Body of pancreas (tissue), 4 donors: ENCODE measurements at regions not wholly inside any gene's neighbourhood (a gene's known extent, or its start where the extent isn't known, plus 50 kb on each side); places are given as distances from the start of the nearest gene placed in this dataset.

Experiments used
- ATAC-seq: fragments of 150-250 bp; one replicate; pipeline ENCODE4 v1.9.1; 2016
- DNase-seq, 4 donors: peaks; one replicate each; pipeline ENCODE4 v3.0.0-alpha.2; 2019
- H3K27ac ChIP-seq, 4 donors: fragments of 200-600 bp; sonication (generic); 1 replicate in 3 of 4; 2 replicates in 1 of 4; pipeline versions ENCODE4 v1.5.1 to v1.6.1; 2016 to 2019; ENCODE audit warnings: mild to moderate bottlenecking in 1 of 4, mixed read lengths in 1 of 4, moderate library complexity in 1 of 4
- H3K27me3 ChIP-seq, 2 donors: fragments of 200-600 bp; sonication (generic); one replicate each; pipeline ENCODE4 v1.6.0; 2016; ENCODE audit warnings: mild to moderate bottlenecking in 1 of 2
- H3K36me3 ChIP-seq, 2 donors: fragments of 200-600 bp; sonication (generic); replicated peaks in 1 of 2; 2 replicates each; pipeline ENCODE4 v1.5.1; 2016; ENCODE audit warnings: low read depth in 2 of 2; ENCODE audit not compliant: insufficient read depth in 1 of 2
- H3K4me1 ChIP-seq: fragments of 200-600 bp; sonication (generic); one replicate; pipeline ENCODE4 v1.6.0; 2016
- H3K4me3 ChIP-seq, 2 donors: fragments of 200-600 bp; sonication (generic); 1 replicate in 1 of 2; 2 replicates in 1 of 2; pipeline ENCODE4 v1.5.1; 2016 to 2019
- H3K9me3 ChIP-seq, 3 donors: fragments of 200-600 bp; sonication (generic); 1 replicate in 2 of 3; 2 replicates in 1 of 3; pipeline ENCODE4 v1.5.1; 2016
- POLR2A ChIP-seq, 3 donors: fragments of 450-650 bp; IDR thresholded peaks; one replicate each; pipeline ENCODE4 v1.6.1; 2016; ENCODE audit warnings: antibody characterized with exemption in 3 of 3, mild to moderate bottlenecking in 2 of 3
- WGBS, 2 donors: methylation state at CpG; one replicate each; pipeline ENCODE4 v1.1.5; 2017; 5-methylcytosine and 5-hydroxymethylcytosine counted together
- intact Hi-C: fragments of 100-400 bp; cut with DNase I; formaldehyde crosslinking; loops from one replicate; pipeline ENCODE4 v1.15.1; 2023
- TF ChIP-seq, protein P1 (sequence below), 7 experiments: fragments of 450-650 bp in 4 of 7; fragments of 200-600 bp in 3 of 7; sonication (generic) in 3 of 7; IDR thresholded peaks; one replicate each; pipeline ENCODE4 v1.5.1; 2016 to 2019; ENCODE audit warnings: antibody characterized with exemption in 7 of 7

DNA sequence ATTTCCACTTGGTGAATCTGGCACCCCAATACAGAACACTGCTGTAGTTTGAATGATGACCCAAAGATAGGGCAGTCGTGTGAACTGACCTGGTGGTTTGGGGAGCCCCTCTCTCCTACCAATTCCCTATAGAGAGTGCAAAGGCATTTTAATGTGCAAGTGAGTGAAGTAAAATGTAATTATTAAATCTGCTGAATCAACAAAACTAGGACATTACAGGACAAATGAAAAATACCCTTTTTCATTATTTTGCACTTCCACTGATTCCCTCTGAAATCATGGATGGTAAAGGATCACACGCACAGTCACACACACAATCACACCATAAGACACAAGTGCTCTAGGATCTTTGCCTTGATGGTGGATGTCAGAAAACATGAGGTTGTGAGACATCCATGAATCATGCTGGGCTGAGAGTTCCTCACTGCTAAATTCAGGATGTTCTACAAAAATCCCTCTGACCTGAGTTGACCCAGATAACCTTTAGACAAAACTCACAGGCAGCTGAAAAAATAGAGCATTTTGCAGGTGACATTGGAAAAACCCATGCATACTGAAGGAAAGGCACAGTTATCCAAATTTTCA lies 197.4 kb downstream of the FBXO15 start:
- WGBS, 2 donors, result 60 to 70% methylated on average over 2 of the region's 2 CpGs
- Histone ChIP-seq H3K27ac (no peak overlapping the region), H3K4me3 (no peak overlapping the region), H3K4me1 (no peaks in the 10 kb centered on the region), H3K9me3 (no peaks in the 10 kb centered on the region), H3K27me3 (no peaks in the 10 kb centered on the region), H3K36me3 (no peaks in the 10 kb centered on the region)
- TF ChIP-seq, protein P1, sequence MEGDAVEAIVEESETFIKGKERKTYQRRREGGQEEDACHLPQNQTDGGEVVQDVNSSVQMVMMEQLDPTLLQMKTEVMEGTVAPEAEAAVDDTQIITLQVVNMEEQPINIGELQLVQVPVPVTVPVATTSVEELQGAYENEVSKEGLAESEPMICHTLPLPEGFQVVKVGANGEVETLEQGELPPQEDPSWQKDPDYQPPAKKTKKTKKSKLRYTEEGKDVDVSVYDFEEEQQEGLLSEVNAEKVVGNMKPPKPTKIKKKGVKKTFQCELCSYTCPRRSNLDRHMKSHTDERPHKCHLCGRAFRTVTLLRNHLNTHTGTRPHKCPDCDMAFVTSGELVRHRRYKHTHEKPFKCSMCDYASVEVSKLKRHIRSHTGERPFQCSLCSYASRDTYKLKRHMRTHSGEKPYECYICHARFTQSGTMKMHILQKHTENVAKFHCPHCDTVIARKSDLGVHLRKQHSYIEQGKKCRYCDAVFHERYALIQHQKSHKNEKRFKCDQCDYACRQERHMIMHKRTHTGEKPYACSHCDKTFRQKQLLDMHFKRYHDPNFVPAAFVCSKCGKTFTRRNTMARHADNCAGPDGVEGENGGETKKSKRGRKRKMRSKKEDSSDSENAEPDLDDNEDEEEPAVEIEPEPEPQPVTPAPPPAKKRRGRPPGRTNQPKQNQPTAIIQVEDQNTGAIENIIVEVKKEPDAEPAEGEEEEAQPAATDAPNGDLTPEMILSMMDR (IDR thresholded peaks at IDR 0.05), result no peak
- TF ChIP-seq POLR2A (IDR thresholded peaks at IDR 0.05), result no peak
- intact Hi-C loops, result no loop called here
- ATAC-seq, result no peak
- no peak for DNase-seq

DNA sequence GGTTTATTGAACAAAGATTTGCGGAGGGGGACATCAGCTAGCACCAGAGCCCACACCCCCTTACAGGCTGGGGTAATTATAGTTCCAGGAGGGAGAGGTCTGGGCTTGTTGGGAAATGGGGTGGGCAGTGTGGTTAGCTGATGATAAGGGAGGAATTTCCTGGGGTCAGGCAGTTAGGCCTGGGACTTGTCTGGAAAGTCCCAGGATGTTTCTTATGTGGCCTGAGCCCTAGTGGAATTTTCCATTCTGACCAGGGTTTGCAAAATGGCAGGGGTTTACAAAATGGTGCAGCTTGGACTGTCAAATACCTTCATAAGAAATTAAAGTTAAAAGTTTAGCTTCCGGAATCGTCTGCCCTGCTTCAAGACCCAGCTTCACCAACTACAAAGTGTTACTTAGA lies 199.1 kb downstream of the FBXO15 start:
- DNase-seq (no peak), ATAC-seq (no peak)
- Histone ChIP-seq H3K9me3 (no peaks in the 10 kb centered on the region), H3K36me3 (no peaks in the 10 kb centered on the region), H3K27ac (no peak overlapping the region), H3K4me1 (no peaks in the 10 kb centered on the region), H3K4me3 (no peak overlapping the region), H3K27me3 (no peaks in the 10 kb centered on the region)
- intact Hi-C loops, result no loop called here
- no peak for TF ChIP-seq POLR2A (IDR thresholded peaks at IDR 0.05)
- TF ChIP-seq, protein P1 (IDR thresholded peaks at IDR 0.05), result no peak
- 80% methylated on average over 3 of the region's 3 CpGs for WGBS, 2 donors

DNA sequence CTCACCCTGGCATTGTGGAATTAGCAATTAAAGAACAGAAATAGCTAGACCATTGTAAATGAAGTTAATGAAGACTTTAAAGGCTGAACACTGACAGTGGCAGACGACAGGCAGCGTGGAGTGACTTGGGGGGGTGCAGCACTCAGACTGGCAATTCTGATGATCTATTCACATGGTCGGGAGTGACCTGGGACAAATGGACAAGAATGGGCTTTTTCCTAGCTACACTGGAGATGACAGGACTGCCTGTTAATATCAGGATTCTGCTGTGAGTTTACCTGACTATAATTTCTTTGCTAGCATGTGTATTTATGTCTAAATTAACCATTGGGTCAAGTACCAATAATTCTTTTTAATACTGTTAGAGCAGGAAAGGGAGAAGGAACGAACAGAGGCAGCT lies 199.6 kb downstream of the FBXO15 start:
- Histone ChIP-seq H3K36me3 (no peaks in the 10 kb centered on the region), H3K27me3 (no peaks in the 10 kb centered on the region), H3K4me3 (no peak overlapping the region), H3K9me3 (no peaks in the 10 kb centered on the region), H3K27ac (no peak overlapping the region), H3K4me1 (no peaks in the 10 kb centered on the region)
- intact Hi-C loops, result no loop called here
- TF ChIP-seq POLR2A (IDR thresholded peaks at IDR 0.05), result no peak
- TF ChIP-seq, protein P1 (IDR thresholded peaks at IDR 0.05), result no peak
- no peak for ATAC-seq
- DNase-seq, result no peak
- 51 to 64% methylated on average over 4 of the region's 4 CpGs for WGBS, 2 donors

DNA sequence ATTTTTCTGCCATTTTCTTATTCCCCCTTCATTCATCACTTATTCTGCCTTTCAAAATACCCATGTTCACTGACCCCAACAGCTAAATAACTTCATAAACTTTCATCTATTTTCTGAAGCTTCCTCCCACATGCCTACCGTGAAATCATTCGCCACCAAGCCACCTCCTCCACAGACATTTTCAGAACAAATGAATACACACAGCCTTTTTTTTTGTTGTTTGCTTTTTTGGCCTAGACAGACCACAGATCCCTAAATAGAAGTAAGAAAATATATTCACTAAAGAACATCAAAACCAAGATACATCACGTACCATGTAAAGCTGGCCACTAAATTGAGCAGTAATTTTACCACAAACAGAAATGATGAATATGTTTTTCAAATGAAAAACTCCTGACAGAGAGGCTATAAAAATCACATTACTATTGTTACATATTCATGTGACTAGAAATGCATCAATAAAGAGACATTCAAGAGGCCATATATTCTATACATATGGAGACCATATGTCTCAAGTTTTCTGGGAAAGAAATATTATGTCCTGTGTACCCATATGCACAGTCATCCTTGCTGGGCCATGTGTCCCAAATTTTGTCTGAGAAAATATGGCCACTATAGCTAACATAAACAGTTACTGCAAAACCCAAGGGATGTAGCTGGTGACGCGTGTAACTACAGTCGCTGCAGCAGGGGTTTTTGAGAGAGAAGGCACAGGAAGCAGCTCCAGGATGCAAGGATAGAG lies 200.3 kb downstream of the FBXO15 start:
- Histone ChIP-seq H3K4me3 (no peak overlapping the region), H3K9me3 (no peaks in the 10 kb centered on the region), H3K4me1 (no peaks in the 10 kb centered on the region), H3K27me3 (no peaks in the 10 kb centered on the region), H3K27ac (no peak overlapping the region), H3K36me3 (no peaks in the 10 kb centered on the region)
- ATAC-seq, result no peak
- intact Hi-C loops, result no loop called here
- 88 to 89% methylated on average over 6 of the region's 6 CpGs for WGBS, 2 donors
- no peak for TF ChIP-seq POLR2A (IDR thresholded peaks at IDR 0.05)
- TF ChIP-seq, protein P1 (IDR thresholded peaks at IDR 0.05), result no peak
- DNase-seq, result no peak
